G401.6 (cell line): ENCODE measurements at regions not wholly inside any gene's neighbourhood (a gene's known extent, or its start where the extent isn't known, plus 50 kb on each side); places are given as distances from the start of the nearest gene placed in this dataset.

ENCODE experiments used
- FAIRE-seq: peaks from 2 replicates; lab custom pipeline; 2012; peaks lifted over from hg19 to GRCh38; lab: Jason Lieb, UNC

DNA sequence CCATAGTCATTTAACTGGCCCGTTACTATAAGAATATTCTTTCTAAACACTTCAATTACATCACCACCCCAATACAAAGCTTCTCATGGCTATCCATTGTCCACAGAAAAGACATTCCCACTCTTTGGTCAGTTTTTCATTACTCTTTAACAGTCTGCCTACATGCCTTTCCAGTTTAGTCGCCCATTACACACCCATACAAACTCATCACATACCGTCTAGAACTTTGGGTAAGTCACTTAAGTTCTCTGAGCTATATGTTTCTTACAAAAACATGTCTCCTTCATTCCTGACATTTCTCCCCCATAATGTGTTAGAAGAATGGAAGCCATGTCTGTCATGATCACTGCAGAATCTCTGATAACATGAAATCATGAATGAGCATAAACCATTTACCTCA lies 108.2 kb upstream of the STK17B start:
- no peak for FAIRE-seq

DNA sequence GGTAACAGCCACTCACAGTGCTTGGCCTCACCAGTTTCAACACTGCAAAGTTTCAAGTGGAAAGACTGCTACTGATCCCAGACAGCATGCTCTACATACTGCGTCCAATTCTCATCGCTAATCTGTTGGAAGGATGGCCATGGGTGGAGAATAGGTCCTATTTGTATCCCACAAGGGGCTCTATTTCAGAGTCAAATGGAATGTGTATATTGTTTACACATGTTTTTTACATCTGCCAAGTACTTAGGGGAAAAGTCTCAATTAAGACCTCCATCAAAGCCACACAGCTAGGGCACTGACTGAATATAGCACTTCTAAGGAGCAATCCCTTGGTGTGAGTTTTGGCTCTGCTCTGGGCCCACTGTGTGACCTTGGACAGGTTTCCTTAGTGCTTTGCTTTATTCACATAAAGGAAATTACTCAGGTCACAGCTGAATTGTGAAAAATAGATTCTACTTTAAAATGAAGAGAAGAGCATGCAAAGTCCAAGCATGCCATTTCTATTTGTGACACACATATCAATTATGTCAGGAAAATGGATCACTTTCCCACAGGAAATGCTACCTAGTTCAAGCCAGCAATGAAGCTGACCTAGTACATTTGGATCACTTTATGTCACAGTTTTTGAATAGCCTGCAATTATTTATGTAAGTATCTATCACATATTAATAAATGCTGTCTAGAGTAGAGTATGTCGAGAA lies 112.9 kb upstream of the STK17B start:
- no peak for FAIRE-seq

DNA sequence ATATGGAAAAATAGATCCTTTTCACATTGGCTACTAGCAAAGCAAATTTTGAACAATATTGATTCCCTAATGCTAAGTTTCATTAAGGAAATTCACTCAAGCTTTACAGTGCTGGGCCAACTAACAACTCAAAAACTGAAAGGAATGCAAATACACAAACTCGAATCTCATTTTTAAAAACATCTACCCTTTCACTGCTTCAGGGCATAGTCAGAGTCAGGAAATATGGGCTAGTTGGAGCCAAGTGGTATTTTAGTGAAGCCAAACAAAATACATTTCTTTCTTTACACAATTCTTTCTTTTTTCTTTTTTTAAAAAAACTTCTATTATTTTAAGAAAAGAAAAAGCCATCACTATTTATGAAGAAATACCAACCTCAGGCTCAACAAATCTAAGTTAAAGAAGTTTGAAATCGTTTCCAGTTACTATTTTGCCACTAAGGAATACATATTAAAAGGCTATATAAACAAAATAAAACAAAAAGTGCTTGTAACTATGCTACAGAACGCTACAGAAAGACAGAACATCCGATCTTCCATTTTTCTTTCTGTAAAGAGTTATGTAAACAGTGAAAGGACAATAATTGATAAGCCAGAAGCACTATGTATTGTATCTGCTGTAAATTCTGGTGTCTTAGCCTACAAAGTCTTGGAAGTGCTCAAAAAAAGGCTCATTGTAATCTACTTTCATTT lies 113.6 kb upstream of the STK17B start:
- no peak for FAIRE-seq

DNA sequence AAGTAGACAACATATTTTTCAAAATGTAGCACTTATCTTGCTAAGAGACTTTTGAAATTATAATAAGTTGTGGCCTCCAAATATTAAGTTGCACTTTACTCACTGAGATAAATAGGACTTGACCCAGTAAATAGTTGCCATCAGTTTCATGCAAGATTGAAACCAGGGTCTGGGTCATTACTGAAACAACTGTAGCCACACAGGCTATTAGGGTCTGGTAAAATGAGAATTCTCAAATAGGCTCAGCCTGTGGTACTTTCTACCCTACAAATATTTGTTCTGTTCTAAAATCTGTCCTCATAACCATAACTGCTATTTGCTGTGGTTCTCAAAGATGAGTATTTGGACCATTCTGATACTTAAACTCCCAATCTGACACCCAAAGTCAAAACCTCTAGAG lies 115.4 kb upstream of the STK17B start:
- FAIRE-seq: no peak

DNA sequence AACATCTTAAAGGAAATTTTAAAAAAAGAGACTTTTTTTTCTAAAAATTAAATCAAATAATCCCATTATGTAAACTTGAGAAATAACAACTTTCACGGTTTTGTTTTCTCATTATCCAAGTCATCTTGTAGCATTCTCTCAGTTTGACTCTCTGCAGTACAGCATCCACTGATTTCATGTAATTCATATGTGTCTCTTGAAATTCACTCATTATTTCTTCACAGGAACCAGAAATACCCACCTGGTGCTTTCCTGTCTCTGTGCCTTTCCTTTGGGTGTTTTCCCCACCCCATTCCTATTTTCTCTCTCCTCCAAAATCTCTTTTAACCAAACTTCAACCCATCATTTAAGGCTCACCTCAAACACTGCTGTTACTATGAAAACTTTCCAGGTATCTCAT lies 116.1 kb upstream of the STK17B start:
- no peak for FAIRE-seq

DNA sequence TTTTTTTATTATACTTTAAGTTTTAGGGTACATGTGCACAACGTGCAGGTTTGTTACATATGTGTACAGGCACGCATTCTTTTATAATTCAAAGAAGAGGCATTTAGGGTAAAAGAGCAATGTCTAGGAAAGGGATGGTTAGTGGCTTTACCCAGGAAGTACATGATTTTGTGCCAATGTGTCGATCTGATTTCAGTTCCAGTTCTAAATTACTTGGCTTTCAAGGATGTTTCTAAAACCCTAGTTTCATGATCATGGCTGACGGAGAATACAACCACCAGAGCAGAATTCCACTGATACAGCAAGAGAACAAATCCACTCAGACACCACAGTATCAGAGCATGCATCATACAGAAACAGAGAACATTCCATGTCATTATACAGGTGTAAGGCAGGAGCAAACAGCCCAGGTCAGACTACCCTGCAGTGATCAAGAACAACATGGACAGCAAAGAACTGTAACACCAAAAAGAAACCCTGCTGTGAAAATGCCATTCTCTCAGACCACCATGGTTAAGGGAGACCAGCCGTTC lies 116.7 kb upstream of the STK17B start:
- no peak for FAIRE-seq

DNA sequence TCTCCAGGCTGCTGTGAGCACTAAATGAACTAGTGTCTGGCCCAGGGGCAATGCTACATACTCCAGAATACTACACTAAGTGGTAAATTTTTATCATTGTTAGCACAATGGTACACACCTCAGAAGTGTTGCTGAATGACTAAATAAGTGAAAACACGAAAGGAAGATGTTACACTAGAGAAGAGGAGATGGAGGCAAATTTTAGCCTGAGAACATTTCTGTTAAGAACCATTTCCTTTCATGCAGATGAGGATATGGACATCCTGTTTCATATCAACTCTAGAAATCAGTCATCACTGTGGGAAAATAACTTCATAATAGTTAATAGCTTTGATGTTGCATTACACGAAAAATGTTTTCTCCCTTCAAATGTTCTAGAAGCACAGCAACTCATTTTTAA lies 117.6 kb upstream of the STK17B start:
- no peak for FAIRE-seq

DNA sequence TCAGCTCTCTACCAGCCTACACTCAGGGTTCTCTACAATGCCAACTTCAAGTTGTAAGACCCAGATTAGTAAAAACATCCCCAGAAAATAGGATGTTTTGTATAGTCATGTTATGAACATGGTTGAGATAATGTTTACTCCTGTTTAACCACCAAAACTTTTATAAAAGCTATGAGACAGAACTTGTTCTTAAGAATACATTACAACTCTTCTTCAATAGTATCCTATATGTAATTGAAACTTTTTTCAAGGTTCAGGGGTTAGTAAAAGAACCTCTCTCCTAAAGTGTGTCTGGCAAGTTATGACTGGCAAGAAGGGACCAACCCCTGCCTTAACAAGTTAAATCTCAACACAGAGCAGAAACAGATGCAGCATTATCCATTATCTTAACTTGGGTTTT lies 118.8 kb upstream of the STK17B start:
- no peak for FAIRE-seq

DNA sequence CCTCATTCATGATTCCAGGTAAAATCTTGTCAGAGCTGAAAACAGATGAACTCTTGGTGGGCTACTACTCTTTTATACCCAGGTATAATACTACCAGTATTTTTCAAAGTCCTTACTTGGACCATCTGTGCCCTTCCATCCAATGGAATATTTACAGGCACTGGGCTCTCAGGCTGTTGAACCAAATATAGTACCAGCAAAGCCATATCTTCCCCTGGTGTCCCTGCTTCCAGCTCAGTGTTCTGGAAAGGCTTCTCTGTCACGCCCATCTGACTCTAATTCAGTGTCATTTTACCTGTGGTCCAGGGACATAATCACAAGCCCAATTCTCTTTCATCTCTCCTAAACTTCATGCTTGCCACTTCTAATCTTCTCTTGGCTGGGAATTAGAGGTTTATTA lies 119.2 kb upstream of the STK17B start:
- no peak for FAIRE-seq

DNA sequence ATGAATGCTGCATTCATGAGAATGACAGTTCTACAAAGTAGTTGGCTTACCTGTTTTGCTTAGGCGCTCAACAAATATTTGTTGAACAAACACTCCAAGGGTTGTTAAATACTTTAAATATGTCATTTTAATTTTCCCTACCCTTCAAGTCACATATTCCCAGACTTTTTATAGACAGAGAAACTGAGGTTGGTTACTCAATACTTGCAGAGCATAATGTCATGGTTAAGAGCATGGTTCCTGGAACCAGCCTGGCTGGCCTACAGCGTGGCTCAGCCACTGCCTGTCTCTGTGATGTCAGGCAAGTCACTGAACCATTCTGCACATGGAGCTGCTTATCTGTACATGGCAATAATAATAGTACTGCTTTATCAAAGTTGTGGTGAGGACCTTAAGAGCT lies 120.0 kb upstream of the STK17B start:
- no peak for FAIRE-seq

DNA sequence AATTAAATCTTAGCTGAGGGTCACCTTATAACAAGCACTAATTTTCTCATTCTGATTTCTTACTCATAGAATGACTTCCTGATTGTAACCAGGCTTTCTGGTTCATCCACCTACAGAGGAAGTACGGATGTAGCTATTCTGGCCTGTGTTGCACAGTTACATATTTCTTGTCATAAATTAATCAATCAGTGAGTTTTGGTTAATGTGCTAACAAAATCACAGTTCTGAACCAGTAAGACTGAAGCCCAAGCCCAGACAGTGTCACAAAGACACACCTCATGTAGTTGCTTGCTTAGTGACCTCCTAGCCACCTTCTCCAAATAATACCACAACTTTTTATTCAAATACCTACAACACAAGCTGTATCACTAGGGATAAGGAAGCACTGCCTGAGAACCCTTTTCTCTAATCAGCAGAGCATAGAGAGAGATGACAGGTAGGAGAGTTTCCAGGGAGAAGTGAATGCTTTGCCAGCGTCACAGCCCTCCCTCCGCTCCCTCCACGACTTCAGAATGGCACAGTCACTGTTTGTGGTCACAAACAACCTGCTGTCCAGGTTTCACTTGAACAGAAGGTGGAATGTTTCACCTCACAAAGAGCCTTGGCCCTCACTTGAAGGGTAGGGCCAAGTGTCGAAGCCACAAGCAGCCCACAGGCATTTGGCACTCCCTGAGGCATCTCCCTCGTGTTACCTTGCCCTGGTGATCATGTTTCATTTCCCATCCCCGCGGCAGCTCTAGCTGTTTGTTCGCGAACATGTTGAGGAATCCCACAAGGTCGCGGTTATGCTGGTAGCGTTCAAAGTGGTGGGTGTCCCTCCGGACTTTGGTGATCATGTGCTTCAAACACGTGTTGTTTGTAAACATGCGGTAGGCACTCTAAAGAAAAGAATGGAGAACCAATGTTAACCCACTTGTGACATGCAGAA lies 120.8 kb upstream of the STK17B start:
- no peak for FAIRE-seq

DNA sequence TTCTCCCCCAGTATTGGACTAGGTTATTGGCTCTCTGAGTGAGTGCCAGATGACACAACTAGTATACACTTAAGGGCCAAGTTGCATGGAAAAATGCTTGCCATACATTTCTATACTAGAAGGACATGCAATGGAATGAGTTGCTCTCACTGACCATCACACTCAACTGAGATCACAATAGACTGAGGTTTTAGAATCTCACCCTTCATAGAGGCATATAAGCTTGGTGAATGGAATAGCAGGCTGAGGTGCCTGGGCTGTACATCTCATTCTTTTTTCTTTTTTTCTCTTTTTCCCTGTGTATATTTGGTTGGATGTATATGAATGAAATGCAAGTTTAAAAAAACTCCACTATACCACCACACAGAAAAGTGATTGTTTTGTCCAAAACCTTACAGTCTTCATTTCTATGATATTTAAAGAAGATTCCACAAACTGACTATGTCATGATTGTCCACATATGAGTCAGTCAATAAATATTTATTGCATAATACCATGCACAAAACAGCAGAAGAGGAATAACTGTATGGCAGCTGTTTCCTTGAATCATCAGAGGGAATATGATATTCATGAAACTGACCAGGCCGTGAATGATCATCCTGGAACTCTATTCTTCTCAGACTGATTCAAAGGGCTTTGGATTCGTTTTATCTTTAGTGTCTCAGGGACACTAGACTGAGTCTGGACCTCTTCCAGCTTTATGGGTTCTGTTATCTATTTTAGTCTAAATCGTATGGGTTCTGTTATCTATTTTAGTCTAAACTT lies 122.6 kb upstream of the STK17B start:
- no peak for FAIRE-seq

DNA sequence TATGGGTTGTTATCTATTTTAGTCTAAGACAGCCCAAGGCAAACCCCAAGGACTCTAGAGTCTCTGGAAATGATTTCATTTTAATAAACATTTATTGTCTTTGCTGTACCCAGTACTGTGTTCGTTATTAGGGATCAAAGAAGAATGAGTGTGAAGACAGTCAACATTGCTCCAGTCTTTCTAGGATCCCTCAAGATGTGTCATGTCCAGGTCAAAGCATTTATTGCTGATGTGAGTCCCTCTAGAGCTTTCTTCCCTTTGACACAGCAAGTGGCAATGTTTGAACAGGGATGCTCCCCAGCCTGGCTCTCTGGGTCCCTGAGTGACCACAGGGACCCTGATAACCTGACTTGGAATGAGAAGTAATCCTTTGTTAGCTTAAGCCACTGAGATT lies 123.1 kb upstream of the STK17B start:
- no peak for FAIRE-seq

DNA sequence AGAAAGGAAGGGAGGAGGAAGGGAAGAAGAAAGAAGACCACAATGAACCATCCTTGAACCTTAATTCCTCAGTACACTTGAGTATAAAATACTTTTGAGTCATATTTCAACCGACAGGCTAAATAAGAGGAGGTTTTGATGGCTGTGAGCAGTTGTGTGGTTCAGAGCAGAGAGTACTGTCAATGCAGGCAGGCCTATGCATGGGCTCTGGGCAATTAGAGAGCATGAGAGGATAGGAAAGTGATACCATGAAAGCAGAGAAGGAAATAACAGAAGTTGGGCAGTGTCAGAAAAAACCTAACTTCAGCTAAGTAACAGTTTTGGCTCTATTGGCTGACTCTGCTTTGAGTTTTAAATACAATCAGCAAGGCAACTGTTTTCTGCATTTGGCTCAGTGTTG lies 123.6 kb upstream of the STK17B start:
- FAIRE-seq: no peak

DNA sequence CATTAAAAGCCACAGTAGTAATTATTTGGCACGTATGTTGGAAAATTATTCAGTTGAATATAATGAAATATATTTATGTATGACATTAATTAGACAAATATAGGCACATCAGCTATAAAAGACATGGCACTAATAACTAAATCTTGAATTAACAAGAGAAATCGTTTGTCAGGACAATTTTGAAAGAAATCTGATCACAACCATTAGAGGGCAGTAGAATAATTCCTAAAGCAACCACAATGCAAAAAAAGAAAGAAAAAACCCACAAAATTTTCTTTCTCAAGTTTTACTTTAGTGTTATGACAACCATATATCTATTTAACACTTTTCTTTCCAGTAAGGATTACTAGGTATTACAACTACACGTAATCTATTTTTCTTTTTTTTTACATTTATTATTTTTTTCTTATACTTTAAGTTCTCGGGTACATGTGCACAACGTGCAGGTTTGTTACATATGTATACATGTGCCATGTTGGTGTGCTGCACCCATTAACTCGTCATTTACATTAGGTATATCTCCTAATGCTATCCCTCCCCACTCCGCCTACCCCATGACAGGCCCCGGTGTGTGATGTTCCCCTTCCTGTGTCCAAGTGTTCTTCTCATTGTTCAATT lies 126.8 kb upstream of the STK17B start:
- peak; percentile 88 for FAIRE-seq

DNA sequence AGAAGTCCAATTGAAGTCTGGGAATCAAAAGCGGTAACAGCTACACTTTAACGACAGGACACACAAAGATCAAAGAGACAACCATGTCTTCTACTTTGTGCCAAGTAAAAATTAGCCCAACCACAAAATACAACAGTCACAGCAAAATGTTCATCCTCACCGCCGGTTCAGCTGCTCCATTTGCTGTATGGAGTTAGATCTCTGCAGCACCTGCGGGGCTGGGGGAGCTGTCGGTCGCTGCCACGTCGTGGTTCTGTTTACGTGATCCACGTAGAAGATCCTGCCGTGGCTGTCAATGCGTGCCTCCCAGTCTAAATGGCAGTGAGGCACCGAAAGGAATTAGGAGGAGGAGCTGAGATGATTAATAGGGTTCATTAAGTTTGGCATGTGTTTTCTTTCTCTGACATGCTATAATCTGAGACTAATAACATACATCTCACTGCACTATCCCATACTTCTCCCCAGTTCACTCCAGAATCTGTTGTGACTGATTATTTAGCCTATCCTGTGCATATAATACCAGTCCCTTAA lies 136.5 kb upstream of the STK17B start:
- no peak for FAIRE-seq

DNA sequence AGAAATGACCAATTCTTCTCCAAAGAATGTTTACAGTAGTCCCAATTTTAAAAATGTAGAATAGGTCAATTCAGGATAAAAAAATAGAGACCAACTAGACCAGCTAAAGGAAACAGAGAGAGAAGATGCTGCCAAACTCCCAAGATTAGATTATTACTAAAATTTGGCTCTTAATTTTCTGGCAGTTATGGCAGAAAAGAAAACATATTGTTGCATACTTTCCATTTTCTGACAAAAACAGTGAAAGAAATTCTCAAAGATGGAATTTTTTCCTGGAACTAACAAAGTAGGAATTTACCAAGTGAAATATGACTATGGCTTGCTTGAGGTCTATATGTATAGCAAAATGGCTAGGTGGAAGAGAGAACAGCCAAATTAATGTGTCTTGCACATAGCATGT lies 138.3 kb upstream of the STK17B start:
- no peak for FAIRE-seq

DNA sequence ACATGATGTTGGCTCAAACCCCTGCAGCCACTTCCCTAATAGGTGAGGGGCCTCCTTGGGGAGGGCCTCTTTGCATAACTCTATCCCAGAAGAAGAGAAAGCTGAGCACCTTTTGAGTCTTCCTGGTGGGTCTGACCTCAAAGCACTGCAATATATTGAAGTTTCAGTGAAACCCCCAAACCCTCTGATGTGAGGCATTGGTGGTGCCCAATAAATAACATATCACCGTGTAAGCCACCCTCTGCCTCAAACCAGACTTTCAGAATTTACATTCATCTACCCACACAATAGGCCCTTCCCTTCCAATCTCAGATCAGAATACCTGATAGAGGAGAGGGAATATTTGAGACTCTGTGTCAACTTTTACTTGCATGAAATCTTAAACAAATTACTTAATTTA lies 142.8 kb upstream of the STK17B start:
- no peak for FAIRE-seq

DNA sequence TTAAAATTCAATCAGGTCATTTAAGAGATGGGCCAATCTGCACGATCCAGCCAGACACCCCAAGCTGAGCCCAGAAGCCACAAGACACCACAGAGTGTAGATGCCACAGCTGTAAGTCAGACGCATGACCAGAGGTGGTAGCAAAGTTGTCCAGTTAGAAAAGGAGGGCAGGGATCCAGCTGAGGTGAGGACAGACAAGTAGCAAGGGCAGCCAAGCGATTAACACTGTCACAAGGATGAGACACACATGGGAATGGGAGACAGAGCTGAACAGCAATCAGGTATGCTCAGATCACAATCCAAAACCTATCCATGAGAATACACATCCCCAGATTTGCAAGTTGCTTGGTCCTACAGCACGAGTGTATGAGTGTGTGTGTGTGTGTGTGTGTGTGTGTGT lies 143.4 kb upstream of the STK17B start:
- FAIRE-seq: no peak

DNA sequence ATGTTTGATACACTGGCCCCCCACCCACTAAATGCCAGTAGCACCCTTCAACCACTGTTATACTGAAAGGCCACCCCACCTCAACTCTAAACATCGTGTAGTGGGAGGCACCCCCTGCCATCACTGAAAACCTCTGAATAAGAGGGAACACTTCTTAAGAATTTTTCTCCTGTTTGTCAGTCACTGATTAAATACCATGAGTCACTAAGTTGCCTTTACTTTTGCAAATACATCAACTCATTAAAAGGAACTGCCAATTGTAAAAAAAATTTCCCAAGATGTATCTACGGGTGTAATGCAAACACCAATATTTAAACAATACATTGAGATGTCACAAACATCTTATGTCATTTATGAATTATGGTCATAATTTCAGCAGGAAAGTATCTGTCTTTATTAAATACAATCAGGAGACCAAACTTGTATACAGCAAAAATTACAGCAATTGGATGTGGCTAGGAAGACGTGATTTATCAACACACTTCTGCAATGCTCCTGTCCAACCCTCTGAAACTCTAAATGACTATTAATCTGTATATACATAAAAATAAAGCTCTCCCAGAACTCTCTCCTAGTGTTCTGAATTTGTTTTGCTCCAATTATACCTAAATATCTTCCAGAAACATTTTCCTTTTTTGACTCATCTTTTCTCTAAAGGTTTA lies 144.1 kb upstream of the STK17B start:
- FAIRE-seq: no peak

DNA sequence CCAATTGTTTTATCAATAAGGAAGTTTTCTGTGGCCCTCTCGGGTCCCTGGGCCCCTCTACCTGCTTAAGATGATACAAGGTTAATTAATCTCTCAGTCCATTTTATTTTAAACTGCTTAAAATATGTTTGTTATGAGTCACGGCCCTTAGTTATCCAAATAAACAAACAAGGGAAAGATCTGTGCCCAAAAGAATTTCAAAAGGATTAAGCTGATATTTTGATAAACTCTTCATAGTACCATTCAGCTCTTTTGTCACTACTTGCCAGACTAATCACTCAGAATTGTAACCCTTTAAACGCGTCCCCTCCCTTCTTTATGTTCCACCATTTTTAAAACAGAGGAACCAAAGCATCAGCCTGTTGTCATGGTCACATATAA lies 144.7 kb upstream of the STK17B start:
- FAIRE-seq: no peak
